ENCODE measurements at regions not wholly inside any gene's neighbourhood (a gene's known extent, or its start where the extent isn't known, plus 50 kb on each side); places are given as distances from the start of the nearest gene placed in this dataset.

DNA sequence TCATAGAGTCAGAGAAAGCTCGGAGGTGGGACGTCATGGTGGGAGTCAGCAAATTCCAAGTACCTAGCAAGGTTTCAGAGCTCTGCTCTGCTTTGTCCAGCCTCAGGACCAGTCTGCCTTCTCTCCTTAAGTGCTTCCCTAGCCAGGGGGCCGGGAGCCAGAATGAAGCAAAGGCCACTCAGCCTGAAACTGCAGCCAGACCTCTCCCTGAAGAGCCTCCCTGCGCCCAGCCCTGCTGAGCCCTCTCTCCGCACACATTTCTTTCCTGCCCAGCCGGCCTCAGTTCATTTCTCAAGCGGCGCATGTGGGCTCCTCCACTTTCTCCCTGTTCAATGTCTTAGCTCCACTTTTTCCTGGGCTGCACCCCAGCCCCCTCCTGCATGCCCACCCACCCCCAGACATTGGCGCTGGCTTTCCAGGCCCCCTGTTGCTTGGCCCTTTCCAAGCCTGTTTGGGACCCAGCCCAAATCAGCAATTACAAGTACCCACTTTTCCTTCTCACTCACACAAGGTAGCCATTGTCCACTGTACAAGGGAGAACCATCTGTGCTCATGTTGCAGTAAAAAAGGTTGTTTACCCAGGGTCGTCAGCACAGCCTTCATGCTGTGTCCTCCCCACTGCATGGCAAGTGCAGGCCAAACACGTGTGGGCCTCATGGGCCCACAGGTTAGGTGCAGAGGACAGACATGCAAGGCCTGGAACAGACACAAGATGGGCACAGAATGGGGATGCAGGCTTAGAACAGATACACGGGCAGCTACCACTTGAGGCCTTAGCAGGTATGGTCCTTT, 147.1 kb downstream of the MRPL14 start:
- no peak for DNase-seq

DNA sequence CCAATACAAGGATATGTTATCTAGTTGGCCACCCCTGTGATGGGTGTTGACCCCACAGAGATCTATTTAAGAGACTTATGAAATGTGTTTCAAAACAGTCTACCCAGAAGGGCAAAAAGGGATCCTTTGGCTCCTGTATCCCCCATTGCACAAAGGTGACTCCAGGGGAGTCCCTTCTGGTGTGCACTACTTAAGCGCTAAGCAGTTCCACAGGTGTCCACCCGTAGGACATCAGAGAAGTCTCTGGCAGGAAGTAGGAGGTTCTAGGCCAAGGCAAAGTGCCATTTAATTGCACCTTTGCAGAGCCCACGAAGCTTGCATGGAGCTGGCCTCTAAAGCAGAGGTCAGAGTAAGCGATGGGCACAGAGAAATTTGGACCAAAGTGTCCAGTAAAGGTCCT, 147.7 kb downstream of the MRPL14 start:
- DNase-seq = no peak

DNA sequence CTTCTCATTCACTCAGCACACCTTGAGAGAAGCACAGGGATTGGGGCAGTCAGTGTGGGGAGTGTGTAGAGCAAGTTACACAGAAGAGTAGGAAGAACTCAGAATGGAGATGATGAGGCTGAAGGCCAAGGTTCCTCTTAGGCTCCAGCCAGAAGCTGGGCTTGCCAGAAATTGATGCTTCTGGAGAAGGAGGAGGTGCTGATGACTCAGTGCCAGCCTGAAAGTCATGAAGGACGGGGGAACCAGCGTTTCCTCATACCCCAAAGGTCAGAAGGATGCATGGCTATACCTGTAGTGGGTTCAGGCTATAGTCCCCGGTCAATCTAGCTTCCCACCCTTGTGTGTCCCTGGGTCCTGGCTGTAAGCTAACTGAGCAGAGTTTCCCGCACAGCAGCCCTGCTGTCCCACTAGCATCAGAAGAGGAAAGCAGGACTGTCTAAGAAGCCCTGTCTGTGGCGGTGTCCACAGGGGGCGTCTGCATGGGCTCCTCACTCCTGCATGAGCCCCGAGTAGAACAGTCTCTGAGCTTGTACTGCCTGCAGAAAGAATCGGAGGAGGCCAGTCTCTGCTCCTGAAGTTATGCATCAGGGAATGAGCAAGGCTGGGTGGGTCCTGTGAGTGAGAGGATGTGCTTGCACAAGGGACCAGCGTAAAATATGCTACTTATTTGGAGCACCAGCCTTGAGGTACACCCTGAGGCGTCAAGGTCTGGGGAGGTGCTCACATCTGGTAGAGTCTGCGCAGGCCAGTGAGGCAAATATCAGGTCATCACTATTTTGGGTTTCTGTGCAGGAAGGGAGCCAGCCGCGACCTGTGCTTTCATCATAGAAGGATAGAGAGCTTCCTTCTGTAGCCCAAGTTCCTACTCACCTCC, 148.5 kb downstream of the MRPL14 start:
- no peak for DNase-seq

DNA sequence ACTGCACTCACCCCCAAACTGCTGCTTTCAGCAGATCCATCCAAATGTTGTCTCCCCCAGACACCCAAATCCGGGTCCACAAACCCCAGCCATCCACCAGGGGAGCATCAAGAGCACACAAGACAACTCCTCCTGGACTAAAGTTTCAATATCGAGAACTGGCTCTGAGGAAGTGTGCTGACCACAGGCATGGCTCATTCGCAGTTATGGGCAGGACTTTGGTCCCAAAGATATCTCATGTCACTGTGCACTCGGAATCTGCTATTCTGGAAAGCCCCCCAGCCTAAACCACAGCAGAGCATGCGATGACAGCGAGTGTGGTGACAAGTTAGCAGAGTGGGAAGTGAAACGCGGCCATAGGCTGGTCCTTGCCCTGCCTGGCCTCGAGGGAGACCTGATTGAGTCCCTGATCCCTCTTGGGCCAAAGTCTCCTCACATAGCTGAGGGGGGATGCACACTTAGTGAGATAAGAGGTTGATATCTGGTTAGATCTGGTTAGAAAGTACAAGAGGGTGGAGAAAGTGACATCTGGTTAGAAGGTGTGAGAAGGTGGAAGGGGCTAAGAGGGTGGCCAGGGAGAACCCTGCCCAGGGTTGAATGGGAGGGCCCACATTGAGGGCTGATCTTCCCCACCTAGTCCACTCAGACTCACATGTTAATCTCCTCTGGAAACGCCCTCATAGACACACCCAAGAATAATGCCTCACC, 149.7 kb downstream of the MRPL14 start:
- peak; percentile 30 for DNase-seq

DNA sequence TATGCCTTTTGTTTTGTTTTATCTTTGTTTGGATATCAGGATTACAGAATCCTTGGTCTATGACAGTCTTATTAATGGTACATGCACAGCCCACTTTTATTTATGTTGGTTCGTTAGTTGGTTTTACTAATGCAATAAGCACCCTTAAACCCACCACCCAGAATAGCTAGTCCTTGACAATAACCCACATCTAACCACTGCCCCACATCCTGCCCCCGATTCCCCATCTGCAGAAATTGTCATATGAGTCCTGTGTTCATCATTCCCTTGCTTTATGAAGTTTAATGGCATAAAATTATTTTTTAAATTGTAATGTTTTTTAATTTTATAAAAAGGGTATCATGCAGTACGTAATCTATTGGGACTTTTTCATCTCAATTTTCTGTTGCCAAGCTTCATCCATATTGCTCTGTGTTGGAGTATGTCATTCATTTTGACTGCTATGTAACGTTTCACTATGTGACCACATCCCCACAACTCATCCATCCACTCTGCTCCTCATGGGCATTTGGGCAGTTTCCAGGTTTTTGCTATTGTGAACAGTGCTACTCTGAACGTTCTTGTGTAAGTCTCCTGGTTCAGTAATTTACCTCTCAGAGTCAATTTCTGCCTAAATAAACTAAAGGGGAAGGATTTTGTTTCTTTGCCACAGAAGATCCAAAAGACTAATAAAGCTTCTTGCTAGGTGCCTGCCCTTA, 150.4 kb downstream of the MRPL14 start:
- no peak for DNase-seq

DNA sequence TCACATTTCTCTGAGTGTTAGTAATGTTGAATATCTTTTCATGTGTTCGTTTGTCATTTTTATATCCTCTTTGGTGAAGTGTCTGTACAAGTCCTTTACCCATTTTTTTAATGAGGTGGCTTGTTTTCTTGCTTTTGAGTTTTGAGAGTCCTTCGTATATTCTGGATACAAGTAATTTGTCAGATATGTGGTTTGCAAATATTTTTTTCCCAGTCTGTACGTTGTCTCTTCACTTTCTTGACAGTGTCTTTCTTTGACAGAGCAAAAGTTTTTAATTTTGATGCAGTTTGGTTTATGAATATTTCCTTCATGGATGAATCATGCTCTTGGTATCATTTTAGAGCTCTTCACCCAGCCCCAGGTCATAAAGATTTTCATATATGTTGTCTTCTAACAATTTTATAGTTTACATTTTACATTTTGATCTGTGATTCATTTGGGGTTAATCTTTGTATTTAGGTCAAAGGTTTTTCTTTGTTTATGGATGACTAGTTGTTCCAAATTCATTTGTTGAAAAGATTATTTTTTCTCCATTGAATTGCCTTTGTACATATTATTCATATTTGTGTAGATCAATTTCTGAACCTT, 152.5 kb downstream of the MRPL14 start:
- DNase-seq = no peak

DNA sequence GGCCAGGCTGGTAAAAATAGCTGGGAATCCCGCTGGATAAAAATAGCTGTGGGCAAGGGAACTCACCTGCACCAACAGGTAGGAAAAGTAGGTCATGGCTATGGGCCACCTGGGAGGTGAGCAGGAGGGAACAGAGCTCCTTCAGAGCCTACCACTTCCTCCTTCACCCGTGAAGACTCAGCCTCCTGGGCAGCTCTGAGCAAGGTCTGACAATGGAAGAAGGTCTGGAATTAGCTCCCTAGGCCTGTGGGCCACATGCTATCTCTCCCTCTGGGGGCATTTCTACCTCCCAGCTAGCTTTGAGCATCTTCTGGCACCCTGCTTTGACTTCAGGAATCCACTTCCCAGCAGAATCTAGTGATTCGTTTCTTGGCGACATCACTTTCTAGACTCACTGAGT, 153.9 kb downstream of the MRPL14 start:
- DNase-seq = no peak

DNA sequence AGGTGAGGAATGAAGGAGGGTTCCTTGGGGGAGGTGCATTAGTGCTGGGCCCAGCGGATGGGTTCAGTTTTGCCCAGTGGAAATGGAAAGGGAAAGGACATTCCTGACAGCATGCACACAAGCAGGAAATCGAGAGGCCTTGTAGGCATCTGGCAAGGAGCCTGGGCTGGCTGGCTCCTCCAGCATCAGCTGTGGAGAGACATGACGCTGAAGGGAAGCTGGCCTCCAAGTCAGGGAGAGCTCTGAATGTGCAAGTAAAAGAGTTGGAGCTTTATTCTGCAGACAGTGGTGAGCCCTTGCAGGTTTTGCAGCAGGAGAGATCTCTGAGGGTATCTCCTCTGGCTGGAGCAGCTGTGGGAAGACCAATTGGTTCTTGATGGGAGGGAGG, 154.3 kb downstream of the MRPL14 start:
- DNase-seq = no peak

DNA sequence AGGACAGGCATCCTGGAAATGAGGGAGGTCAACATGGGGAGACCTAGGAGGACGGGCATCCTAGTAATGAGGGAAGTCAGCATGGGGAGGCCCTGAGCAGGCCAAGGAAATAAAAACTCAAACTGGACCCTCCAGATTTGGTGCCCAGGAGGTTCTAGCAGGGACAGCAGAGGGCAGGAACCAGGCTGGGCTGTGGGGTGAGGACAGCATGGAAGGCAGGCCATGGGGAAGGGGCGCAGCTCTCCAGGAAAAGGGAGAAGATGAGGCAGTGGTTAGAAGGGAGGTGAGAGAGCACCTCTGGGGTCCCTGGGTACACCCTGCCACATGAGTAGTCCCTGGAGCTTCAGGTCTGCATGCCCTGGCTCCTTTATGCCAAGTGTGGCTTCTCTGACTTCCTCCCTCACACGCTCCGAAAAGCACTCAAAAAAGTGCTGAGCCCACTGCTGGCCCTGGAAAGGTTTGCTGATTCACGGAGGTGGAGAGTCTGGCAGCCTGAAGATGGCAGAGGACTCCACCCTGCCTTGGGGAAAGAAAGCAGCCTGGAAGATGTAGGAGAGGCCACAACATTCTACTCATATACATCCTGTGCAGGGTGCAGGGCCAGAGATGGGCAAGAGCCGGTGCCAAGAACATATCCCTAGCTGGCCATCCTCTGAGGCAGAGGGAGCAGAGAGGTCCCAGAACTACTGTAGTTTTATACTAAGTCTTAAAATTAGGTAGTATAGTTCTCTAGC, 154.9 kb downstream of the MRPL14 start:
- no peak for DNase-seq

DNA sequence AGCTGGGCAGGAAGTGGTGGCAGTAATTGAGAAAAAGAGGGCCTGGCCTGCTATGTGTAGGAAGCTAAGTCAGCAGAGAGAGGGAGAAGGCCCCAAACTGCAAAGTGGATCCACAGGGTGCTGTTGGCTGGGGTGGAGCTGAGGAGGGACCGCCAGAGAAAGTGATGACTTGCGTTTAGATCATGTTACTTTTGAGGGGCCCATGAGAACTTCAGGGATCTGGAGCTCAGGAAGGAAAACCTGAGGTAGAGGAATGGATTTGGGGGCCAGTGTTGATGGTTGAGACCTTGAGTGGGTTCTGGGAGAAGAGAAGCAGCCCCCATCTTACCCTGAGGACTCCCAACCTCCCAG, 155.5 kb downstream of the MRPL14 start:
- no peak for DNase-seq

DNA sequence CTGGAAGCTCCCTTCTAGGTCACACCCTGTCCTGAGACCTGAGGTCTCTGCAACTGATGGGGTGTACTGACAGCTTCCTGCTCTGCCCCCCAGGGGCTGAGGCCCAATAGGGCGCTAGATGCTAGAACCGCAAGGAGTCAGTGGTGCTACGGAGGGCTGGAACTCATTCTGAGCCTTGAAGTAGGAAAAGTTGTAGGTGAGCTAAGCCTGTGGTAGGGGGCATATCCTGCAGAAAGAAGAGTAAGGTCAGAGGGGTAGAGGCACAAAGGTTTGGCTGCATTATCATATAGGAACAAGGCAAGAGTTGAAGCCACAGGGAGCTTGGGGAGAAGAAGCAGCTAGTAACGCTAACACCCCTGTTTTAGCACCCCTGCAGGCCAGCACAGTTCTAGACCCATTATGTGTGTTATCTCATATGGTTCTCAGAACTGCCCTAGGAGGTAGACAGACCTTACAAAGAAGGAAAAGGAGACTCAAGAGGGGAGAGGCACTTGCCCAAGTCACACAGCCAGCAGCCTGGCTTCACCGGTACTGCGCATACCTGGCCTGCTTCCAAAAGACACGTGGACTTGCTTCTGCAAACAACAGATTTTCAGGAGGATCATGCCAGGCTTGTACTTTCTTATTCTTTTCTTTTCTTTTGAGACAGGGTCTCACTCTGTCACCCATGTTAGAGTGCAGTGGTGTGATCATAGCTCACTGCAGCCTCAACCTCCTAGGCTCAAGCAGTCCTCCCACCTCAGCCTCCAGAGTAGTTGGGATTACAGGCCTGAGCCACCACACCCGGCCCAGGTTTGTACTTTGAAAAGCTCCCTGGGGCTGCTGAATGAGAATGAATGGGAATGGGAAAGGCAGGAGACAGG, 156.1 kb downstream of the MRPL14 start:
- no peak for DNase-seq

DNA sequence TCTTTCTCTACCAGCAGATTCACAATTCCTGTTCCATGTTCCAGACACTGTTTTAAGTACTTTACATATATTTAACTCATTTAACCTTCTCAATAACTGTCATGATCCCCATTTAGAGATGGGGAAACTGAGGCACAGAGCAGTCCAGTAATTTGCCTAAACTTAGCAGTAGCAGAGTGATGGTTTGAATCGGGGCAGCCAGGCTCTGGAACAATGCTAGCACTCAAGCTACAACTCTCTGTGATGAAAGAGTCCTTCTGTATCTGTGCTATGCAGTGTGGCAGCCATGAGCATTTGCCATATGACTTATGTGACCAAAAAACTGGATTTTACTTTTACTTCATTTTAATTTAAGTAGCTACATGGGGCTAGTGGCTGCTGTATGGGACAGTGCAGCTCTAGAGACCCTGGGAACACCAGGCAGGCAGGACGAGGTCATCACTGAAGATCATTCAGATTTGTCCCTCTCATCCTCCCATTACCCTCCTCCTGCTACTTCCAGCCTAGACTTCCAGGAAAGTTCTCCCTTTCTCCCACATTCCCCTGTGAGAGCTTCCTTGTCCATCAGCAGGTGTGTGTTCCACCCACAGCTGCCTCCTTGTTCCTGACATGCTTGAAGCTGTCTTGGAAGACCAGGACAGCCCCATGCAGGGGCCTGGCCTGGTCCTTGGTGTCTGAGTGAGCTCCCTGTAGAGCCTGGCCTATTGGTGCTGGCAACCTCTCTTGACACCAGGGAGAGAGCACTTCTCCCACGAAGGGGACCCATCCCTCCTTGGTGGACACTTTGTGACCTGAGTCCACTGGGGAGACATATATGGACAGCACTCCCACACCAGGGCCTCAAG, 157.0 kb downstream of the MRPL14 start:
- DNase-seq = no peak

DNA sequence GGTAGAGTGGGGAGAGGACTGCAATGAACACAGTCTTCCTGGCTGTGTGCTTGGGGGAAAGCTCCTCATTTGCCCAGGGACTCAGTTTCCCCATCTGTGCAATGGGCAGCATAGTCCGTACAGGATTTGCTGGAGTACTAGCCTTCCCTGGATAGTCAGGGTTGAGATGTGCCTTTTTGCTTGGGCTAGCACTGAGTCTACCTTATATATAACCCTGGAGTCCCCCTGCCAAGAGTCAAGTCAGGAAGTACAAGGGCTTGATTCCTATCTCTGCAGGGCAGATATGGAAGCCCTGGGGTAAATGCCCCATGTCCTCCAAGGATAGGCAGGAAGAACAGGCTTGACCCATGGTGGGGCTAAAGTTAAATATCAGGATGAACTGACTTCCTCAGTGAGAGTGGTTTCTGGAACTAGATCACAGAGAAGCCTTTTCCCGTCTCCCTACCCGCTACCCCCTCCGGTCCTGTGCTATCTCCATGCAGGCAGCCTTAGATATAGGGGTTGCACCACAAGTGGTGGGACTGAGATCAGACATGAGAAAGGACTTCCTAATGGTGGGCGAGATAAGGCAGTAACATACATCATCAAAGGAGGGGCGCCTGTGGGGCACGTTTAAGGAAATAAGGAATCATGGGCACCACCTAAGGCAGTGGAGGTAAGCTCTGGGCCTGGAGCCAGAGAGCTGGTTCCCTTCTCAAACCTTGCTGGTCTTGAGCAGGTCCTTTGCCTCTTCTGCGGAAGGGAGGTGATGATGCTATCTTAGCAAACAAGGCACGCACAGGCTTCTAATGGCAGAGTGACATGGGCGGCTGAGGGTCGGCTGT, 157.9 kb downstream of the MRPL14 start:
- no peak for DNase-seq

DNA sequence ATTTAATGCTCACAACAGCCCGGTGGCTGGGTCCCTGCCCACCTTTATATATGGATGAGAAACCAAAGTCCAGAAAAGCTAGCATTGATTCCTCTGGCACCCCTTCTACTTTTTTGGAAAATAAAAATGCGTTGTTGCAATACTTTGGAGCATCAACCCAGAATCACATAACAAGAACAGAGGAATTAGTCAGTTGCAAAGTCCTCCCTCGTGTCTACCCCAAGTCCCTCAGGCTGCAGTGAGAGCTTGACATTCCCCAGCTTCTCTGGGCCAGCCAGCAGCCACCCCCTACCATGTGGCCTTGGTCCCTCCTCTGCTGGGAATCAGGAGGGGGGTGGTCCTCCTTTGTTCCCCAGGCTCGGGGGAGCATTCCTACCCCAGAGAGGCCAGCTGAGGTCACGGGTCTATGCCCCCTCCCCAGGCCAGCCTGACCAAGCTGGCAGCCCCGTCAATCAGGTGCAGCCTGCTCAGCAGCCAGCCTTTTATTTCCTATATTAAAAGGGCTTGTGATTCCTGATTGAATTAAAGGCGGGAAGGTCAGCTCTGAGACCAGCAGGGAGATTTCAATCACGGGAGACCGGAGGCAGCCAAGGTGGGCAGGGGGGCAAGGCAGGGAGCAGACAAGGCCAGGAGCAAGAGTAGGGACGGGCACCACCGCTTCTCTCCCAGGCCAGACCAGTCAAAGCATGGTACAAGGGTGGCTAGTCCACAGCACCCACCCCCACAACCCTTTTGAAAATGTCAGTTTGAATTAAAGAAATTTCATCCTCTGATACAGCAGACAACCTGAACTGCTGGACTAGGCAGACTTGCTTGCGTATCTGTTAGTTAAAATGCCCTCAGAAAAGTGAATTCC, 158.9 kb downstream of the MRPL14 start:
- DNase-seq = no peak

DNA sequence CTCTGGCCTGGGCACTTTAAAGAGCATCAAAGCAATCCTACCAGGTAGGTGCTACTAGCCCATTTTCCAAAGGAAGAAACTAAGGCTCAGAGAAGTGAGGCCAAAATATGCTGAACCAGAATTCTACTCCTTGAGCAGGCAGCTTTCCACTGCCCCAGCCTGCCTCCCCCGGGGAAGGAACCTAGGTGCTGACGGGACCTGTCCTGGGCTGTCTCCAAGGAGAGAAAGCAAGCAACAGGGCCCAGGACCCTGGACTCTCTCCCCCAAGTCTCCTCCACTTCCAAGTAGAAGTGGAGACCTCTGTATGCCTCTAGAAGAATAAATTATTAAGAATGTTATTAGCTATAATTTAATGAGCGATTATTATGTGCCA, 159.5 kb downstream of the MRPL14 start:
- no peak for DNase-seq

DNA sequence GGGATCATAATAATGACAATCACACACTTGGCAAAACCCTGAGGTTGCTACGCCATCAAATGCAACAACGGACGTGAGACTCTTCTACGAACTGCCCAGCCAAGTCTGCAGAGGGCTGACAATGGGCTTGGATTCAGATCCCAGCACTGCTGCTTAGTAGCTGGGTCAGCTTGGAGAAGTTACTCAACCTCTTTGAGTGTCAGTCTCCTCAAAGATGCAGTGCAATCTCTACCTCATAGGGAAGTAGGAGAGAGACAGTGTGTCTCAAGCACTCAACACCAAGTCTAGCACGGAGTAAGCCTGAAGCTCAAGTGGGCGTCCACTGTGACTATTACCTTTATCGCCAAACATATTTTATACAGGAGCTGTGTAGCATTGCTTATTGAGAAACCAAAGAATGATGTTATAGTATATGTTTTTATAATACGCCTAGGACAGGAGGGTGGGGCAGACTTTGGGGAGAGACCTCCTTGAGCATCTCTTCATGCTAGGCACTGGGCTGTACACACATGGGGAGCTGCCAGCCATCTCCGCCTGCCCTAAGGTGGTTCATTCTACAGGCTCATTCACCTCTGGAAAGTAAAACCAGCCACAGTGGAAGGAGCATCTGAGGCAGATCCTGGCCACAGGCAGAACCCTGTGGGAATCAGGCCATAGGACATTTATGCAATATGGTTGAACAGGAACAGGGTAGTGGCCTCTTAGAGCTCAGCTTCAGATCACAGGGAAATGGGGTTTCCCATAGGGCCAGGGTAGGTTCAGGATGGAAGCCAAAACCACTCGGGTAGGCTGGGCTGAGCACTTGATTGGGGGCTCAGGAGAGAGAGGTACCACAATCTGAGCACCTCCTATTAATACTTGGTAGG, 160.2 kb downstream of the MRPL14 start:
- no peak for DNase-seq

DNA sequence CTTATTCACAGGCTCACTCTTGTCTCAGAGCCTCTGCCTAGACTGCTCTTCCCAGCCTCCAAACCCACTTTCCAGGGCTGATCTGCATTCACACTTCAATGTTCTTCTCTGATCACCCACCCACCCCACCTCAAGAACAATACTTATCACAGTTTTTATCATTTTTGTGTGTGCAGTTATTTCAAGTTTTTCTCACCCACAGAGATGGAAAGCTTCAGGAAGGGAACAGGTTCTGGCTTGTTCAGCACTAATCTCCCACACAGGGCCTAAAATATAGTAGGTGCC, 160.9 kb downstream of the MRPL14 start:
- no peak for DNase-seq

Data from CD4-positive, alpha-beta T cell treated with Interleukin-10 for 1 hour (primary cell).